Type B pancreatic cell (in vitro differentiated cells): ENCODE measurements at regions not wholly inside any gene's neighbourhood (a gene's known extent, or its start where the extent isn't known, plus 50 kb on each side); places are given as distances from the start of the nearest gene placed in this dataset.
"Not testable (repeated sequence)": the region's sequence is repeated elsewhere in the genome, so short reads cannot be mapped to it uniquely, and the experiment has no call there.

Source experiments
- DNase-seq: peaks from one replicate; pipeline ENCODE4 v3.0.0; 2021; ENCODE audit warnings: mixed read lengths; ENCODE audit not compliant: unreplicated experiment; ENCODE audit errors: extremely low spot score
- H3K27ac Mint-ChIP-seq: 2 replicates; pipeline ENCODE4 v1.8.0; 2021; ENCODE audit warnings: mild to moderate bottlenecking, mixed read lengths
- H3K27me3 Mint-ChIP-seq: 2 replicates; pipeline ENCODE4 v1.8.0; 2021; ENCODE audit warnings: mixed read lengths
- H3K36me3 Mint-ChIP-seq: 2 replicates; pipeline ENCODE4 v1.8.0; 2021; ENCODE audit warnings: mixed read lengths
- H3K4me1 Mint-ChIP-seq: one replicate; pipeline ENCODE4 v1.8.0; 2021; ENCODE audit warnings: mixed read lengths; ENCODE audit not compliant: unreplicated experiment
- H3K4me3 Mint-ChIP-seq: 2 replicates; pipeline ENCODE4 v1.8.0; 2021; ENCODE audit warnings: mild to moderate bottlenecking, mixed read lengths
- H3K9me3 Mint-ChIP-seq: 2 replicates; pipeline ENCODE4 v1.8.0; 2021; ENCODE audit warnings: mixed read lengths
- CTCF ChIP-seq: fragments of 200-600 bp; sonication (generic); conservative IDR thresholded peaks from 2 replicates; pipeline ENCODE4 v1.5.0; 2021; ENCODE audit warnings: antibody characterized with exemption, mild to moderate bottlenecking

GRCh38 chr3:130569461-130570365 lies 52.7 kb downstream of the COL6A6 start:
- no peak for TF ChIP-seq CTCF
- no peak for DNase-seq
- Mint-ChIP-seq H3K4me1 (peaks cover 9% of the 10 kb centered on the region), H3K4me3 (no peak overlapping the region), H3K36me3 (no peaks in the 10 kb centered on the region), H3K27me3 (peaks cover 3% of the 10 kb centered on the region), H3K27ac (no peak overlapping the region), H3K9me3 (peaks cover 5% of the 10 kb centered on the region)

GRCh38 chr3:130572769-130573168 lies 55.8 kb downstream of the COL6A6 start:
- Mint-ChIP-seq H3K27ac (no peak overlapping the region), H3K9me3 (peaks cover 5% of the 10 kb centered on the region), H3K4me1 (peaks cover 16% of the 10 kb centered on the region), H3K4me3 (no peak overlapping the region), H3K36me3 (no peaks in the 10 kb centered on the region), H3K27me3 (peaks cover 6% of the 10 kb centered on the region)
- no peak for DNase-seq
- TF ChIP-seq CTCF = no peak

GRCh38 chr3:130576375-130577266 lies 59.6 kb downstream of the COL6A6 start:
- no peak for DNase-seq
- Mint-ChIP-seq H3K27ac (no peak overlapping the region), H3K27me3 (peaks cover 24% of the 10 kb centered on the region), H3K4me3 (no peak overlapping the region), H3K4me1 (peaks cover 11% of the 10 kb centered on the region), H3K36me3 (no peaks in the 10 kb centered on the region), H3K9me3 (no peaks in the 10 kb centered on the region)
- no peak for TF ChIP-seq CTCF

- no peak for DNase-seq
- no peak for TF ChIP-seq CTCF
- Mint-ChIP-seq H3K4me3 (no peak overlapping the region), H3K36me3 (no peaks in the 10 kb centered on the region), H3K27me3 (peaks cover 28% of the 10 kb centered on the region), H3K27ac (no peak overlapping the region), H3K4me1 (no peaks in the 10 kb centered on the region), H3K9me3 (no peaks in the 10 kb centered on the region)
Measured at GRCh38 chr3:130582457-130583153, 65.6 kb downstream of the COL6A6 start.

- H3K27me3 Mint-ChIP-seq, H3K27ac Mint-ChIP-seq, H3K9me3 Mint-ChIP-seq, H3K36me3 Mint-ChIP-seq, H3K4me3 Mint-ChIP-seq, DNase-seq, H3K4me1 Mint-ChIP-seq: not testable (repeated sequence)
Measured at GRCh38 chr3:130594749-130595148, 77.8 kb downstream of the COL6A6 start.
